C4-2B (cell line): ENCODE measurements at regions not wholly inside any gene's neighbourhood (a gene's known extent, or its start where the extent isn't known, plus 50 kb on each side); places are given as distances from the start of the nearest gene placed in this dataset.
"Not testable (repeated sequence)": the region's sequence is repeated elsewhere in the genome, so short reads cannot be mapped to it uniquely, and the experiment has no call there.

Experiments used
- H3K27ac ChIP-seq: fragments of 450-650 bp; 2 replicates; pipeline ENCODE4 v1.5.1; 2017
- CTCF ChIP-seq: fragments of 450-650 bp; conservative IDR thresholded peaks from 2 replicates; pipeline ENCODE4 v1.5.1; 2017; ENCODE audit warnings: mild to moderate bottlenecking
- ZFX ChIP-seq: fragments of 450-650 bp; IDR thresholded peaks from 2 replicates; pipeline ENCODE4 v1.6.1; 2017

DNA sequence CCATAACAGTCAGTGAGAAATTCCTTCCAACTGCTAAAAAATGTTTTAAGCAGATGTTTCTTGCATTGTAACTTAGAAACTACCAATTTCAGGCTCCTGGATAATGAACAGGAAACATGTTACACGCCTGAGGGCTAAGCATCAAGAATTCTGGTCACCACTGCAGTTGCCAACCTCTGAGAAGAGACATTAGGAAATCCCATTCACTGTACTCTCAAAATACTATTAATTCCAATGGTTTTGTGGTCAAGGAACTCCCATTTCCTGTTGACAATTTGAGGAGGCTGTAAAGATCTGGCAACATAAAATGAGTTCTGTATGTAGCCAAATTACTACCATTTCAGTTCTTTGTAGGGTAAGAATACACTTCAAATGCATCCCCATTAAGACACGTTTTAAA, 456.0 kb upstream of the MEF2C start:
- no peak for TF ChIP-seq CTCF
- TF ChIP-seq ZFX, result no peak
- no peak overlapping the region for H3K27ac ChIP-seq

DNA sequence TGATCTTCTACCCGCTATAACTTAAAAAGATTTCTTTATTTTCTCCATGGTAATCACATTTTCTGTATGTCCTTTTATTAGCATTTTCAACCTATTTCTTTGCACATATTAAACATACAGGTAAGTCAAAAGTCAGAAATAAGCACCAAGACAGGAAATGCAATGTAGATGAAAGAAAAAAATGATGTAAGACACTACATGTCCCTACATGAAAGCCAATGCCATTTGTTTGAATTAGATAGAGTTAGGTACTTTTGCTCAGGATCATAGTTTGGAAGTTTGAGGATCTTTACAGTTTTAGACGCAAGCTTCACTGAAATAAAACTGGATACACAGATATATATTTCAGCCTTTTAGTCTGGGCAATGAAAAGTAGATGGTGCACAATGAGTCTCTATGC, 453.1 kb upstream of the MEF2C start:
- TF ChIP-seq CTCF (no peak), ZFX (no peak)
- no peak overlapping the region for H3K27ac ChIP-seq

- TF ChIP-seq ZFX (no peak), CTCF (no peak)
- no peak overlapping the region for H3K27ac ChIP-seq
Measured at GRCh38 chr5:89330140-89330539, 447.2 kb upstream of the MEF2C start.

DNA sequence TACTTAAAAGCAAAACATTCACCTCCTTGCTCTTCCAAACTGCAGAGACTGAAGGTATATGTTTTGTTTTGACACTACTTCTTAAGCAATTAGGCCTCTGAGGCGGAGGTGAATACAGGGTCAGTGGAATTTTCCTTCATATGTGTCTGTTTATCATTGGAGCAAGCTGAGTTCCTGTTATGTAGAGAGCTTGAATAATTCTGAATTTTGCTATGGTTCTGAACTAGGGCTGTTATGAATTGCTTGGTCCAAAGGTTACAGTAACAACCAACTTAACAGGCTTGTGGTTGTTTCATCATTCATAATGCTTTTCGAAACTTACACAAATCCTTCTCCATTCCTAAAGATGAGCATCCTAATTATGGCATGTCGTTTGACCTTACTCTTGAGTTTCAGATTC, 444.6 kb upstream of the MEF2C start:
- TF ChIP-seq CTCF (no peak), ZFX (no peak)
- H3K27ac ChIP-seq, result no peak overlapping the region

DNA sequence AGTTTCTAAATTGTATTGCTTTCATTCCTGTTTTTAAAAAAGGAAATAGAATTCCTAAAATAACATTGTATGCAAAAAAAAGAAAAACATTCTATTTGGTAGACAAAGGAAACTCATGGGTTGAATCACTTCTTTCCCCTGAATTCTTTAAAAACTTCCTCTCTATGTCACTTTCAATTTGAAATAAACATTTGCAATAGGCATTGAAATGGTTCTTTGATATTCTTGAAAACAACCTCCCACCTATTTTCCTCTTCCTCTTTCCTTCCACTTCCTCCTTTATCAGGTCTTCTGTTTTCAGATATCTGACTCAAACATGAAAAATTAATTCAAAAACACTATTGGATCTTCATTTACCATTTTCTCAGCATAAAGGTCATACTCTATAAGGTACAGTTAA, 442.0 kb upstream of the MEF2C start:
- TF ChIP-seq CTCF, result no peak
- H3K27ac ChIP-seq, result no peak overlapping the region

GRCh38 chr5:89320421-89321277, 437.7 kb upstream of the MEF2C start:
- H3K27ac ChIP-seq, result no peak overlapping the region
- TF ChIP-seq CTCF (no peak), ZFX (no peak)

DNA sequence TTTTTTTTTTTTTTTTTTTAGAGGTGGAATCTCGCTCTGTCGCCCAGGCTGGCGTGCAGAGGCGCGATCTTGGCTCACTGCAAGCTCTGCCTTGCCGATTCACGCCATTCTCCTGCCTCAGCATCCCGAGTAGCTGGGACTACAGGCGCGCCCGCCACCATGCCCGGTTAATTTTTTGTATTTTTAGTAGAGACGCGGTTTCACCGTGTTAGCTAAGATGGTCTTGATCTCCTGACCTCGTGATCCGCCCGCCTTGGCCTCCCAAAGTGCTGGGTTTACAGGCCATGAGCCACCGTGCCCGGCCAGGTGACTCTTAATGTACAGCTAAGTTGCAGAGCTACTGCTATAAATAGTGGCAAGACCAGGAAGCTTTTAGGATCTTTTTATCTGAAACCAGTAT, 434.9 kb upstream of the MEF2C start:
- not testable (repeated sequence) for H3K27ac ChIP-seq
